ENCODE measurements at regions not wholly inside any gene's neighbourhood (a gene's known extent, or its start where the extent isn't known, plus 50 kb on each side); places are given as distances from the start of the nearest gene placed in this dataset.
"Not testable (repeated sequence)": the region's sequence is repeated elsewhere in the genome, so short reads cannot be mapped to it uniquely, and the experiment has no call there.

GRCh38 chr14:106666341-106666740, 1140.0 kb downstream of the TMEM121 start:
- no peak for DNase-seq

GRCh38 chr14:106670011-106670410, 1143.6 kb downstream of the TMEM121 start:
- DNase-seq, result no peak

- not testable (repeated sequence) for DNase-seq
Measured at GRCh38 chr14:106674093-106674492, 1147.7 kb downstream of the TMEM121 start.

GRCh38 chr14:106674509-106675125, 1148.2 kb downstream of the TMEM121 start:
- DNase-seq, result not testable (repeated sequence)

- DNase-seq, result not testable (repeated sequence)
Measured at GRCh38 chr14:106675716-106676115, 1149.3 kb downstream of the TMEM121 start.

- DNase-seq, result no peak
Measured at GRCh38 chr14:106679776-106680175, 1153.4 kb downstream of the TMEM121 start.

GRCh38 chr14:106681161-106681560, 1154.8 kb downstream of the TMEM121 start:
- DNase-seq, result no peak

GRCh38 chr14:106681568-106681967, 1155.2 kb downstream of the TMEM121 start:
- no peak for DNase-seq

GRCh38 chr14:106683631-106684030, 1157.2 kb downstream of the TMEM121 start:
- peak; percentile 10 for DNase-seq

- no peak for DNase-seq
Measured at GRCh38 chr14:106686533-106686932, 1160.2 kb downstream of the TMEM121 start.

GRCh38 chr14:106690333-106690891, 1164.0 kb downstream of the TMEM121 start:
- no peak for DNase-seq

GRCh38 chr14:106691601-106692291, 1165.4 kb downstream of the TMEM121 start:
- DNase-seq, result peak; percentile 34

GRCh38 chr14:106694638-106695393, 1168.4 kb downstream of the TMEM121 start:
- DNase-seq, result peak; percentile 4

- not testable (repeated sequence) for DNase-seq
Measured at GRCh38 chr14:106698620-106699267, 1172.4 kb downstream of the TMEM121 start.

- DNase-seq, result not testable (repeated sequence)
Measured at GRCh38 chr14:106703651-106704050, 1177.3 kb downstream of the TMEM121 start.

GRCh38 chr14:106706488-106706887, 1180.1 kb downstream of the TMEM121 start:
- not testable (repeated sequence) for DNase-seq

GRCh38 chr14:106710187-106710586, 1183.8 kb downstream of the TMEM121 start:
- DNase-seq, result not testable (repeated sequence)

GRCh38 chr14:106712513-106712912, 1186.1 kb downstream of the TMEM121 start:
- not testable (repeated sequence) for DNase-seq

- not testable (repeated sequence) for DNase-seq
Measured at GRCh38 chr14:106714446-106715428, 1188.4 kb downstream of the TMEM121 start.

GRCh38 chr14:106717544-106717943, 1191.2 kb downstream of the TMEM121 start:
- not testable (repeated sequence) for DNase-seq

GRCh38 chr14:106719880-106720279, 1193.5 kb downstream of the TMEM121 start:
- DNase-seq, result not testable (repeated sequence)
